ENCODE measurements at regions not wholly inside any gene's neighbourhood (a gene's known extent, or its start where the extent isn't known, plus 50 kb on each side); places are given as distances from the start of the nearest gene placed in this dataset.

DNA sequence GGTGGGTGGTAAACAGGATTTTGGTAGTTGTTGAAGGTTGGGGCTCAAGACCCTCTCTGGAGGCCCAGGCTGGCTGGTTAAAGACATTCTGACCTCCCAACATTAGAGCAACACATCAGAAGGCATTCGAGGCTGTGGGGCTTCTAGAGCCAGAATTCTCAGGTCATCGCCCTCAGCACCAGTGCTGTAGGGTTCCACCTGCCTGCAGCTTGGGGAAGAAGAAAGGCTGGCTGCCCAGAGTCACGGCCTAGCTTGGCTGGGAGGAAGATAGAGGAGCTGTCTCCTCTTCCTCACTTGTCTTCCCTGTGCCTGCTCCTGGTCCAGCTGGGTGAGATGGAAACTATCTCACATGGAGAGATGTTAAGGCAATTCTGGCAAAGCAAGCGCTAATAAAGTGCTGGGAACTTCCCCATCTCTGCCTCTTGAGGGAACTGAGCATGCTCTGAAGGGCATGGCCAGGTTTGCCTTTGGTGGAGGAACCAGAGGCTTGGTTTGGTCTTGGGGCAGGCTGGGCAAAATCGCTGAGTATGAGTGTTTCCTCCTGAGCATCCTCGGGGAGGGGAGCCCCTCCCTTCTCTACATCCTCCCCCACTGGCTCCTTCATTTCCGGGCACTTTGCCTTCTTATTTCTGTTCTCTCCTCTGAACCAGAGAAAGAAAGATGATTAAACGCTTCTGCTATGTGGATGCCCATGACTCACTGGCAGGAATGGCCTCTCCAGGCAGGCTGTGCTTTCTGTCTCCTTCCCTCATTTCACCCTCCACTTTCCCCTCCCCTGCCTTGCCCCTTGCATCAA is 509.0 kb upstream of the PODXL start:
- TF ChIP-seq, protein P1, sequence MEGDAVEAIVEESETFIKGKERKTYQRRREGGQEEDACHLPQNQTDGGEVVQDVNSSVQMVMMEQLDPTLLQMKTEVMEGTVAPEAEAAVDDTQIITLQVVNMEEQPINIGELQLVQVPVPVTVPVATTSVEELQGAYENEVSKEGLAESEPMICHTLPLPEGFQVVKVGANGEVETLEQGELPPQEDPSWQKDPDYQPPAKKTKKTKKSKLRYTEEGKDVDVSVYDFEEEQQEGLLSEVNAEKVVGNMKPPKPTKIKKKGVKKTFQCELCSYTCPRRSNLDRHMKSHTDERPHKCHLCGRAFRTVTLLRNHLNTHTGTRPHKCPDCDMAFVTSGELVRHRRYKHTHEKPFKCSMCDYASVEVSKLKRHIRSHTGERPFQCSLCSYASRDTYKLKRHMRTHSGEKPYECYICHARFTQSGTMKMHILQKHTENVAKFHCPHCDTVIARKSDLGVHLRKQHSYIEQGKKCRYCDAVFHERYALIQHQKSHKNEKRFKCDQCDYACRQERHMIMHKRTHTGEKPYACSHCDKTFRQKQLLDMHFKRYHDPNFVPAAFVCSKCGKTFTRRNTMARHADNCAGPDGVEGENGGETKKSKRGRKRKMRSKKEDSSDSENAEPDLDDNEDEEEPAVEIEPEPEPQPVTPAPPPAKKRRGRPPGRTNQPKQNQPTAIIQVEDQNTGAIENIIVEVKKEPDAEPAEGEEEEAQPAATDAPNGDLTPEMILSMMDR (IDR thresholded peaks at IDR 0.05; ENCODE audit: partially characterized antibody, unreplicated experiment): no peak
- DNase-seq: no peak
- peaks cover 3% of the 10 kb centered on the region for H3K27me3 Mint-ChIP-seq (ENCODE audit: unreplicated experiment)
- H3K9me3 Mint-ChIP-seq (ENCODE audit: unreplicated experiment): peaks cover 4% of the 10 kb centered on the region
- H3K27ac Mint-ChIP-seq (ENCODE audit: unreplicated experiment): no peak overlapping the region
- H3K36me3 Mint-ChIP-seq (ENCODE audit: unreplicated experiment): peaks cover 5% of the 10 kb centered on the region
- H3K4me1 Mint-ChIP-seq (ENCODE audit: low read depth, unreplicated experiment): peaks cover 31% of the 10 kb centered on the region
- no peak overlapping the region for H3K4me3 Mint-ChIP-seq (ENCODE audit: unreplicated experiment)

GRCh38 chr7:132063800-132064199 is 507.4 kb upstream of the PODXL start:
- no peak overlapping the region for H3K4me3 Mint-ChIP-seq (ENCODE audit: unreplicated experiment)

DNA sequence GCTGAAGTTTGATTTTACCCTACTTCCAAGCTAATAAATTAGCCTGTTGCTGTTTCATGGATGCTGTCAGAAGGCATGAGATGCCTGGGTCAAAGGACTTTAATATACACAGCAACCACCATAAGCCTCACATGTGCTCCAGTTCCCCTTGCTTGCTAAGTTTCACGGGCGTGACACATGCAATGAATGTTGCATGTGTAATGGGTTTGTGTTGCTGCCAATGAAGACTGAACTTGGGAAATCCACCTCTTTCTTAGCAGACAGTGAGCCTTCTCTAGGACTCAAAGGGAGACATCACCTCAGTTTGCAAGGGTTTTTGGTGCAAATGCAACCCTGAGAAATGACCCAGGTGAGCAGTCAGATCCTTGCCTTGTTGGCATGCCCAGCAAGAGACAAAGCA is 505.5 kb upstream of the PODXL start:
- Mint-ChIP-seq H3K27me3 (ENCODE audit: unreplicated experiment) (peaks cover 4% of the 10 kb centered on the region), H3K4me3 (ENCODE audit: unreplicated experiment) (no peak overlapping the region), H3K27ac (ENCODE audit: unreplicated experiment) (no peak overlapping the region), H3K9me3 (ENCODE audit: unreplicated experiment) (peaks cover 4% of the 10 kb centered on the region), H3K4me1 (ENCODE audit: low read depth, unreplicated experiment) (peaks cover 25% of the 10 kb centered on the region), H3K36me3 (ENCODE audit: unreplicated experiment) (peaks cover 20% of the 10 kb centered on the region)
- no peak for DNase-seq
- TF ChIP-seq, protein P1 (IDR thresholded peaks at IDR 0.05; ENCODE audit: partially characterized antibody, unreplicated experiment): no peak

More at GRCh38 chr7:132063800-132064199, 507.4 kb upstream of the PODXL start:
- peaks cover 11% of the 10 kb centered on the region for H3K36me3 Mint-ChIP-seq (ENCODE audit: unreplicated experiment)
- TF ChIP-seq, protein P1 (IDR thresholded peaks at IDR 0.05; ENCODE audit: partially characterized antibody, unreplicated experiment): no peak
- H3K9me3 Mint-ChIP-seq (ENCODE audit: unreplicated experiment): peaks cover 4% of the 10 kb centered on the region
- H3K27ac Mint-ChIP-seq (ENCODE audit: unreplicated experiment): no peak overlapping the region
- peaks cover 4% of the 10 kb centered on the region for H3K27me3 Mint-ChIP-seq (ENCODE audit: unreplicated experiment)
- no peak for DNase-seq
- H3K4me1 Mint-ChIP-seq (ENCODE audit: low read depth, unreplicated experiment): peaks cover 28% of the 10 kb centered on the region

- Mint-ChIP-seq H3K27me3 (ENCODE audit: unreplicated experiment) (peaks cover 2% of the 10 kb centered on the region), H3K36me3 (ENCODE audit: unreplicated experiment) (peaks cover 26% of the 10 kb centered on the region), H3K9me3 (ENCODE audit: unreplicated experiment) (peaks cover 6% of the 10 kb centered on the region), H3K4me1 (ENCODE audit: low read depth, unreplicated experiment) (peaks cover 16% of the 10 kb centered on the region), H3K4me3 (ENCODE audit: unreplicated experiment) (no peak overlapping the region), H3K27ac (ENCODE audit: unreplicated experiment) (no peak overlapping the region)
- TF ChIP-seq, protein P1 (IDR thresholded peaks at IDR 0.05; ENCODE audit: partially characterized antibody, unreplicated experiment): no peak
- no peak for DNase-seq
Observed at GRCh38 chr7:132059141-132059540, 502.7 kb upstream of the PODXL start.
